ENCODE measurements at regions not wholly inside any gene's neighbourhood (a gene's known extent, or its start where the extent isn't known, plus 50 kb on each side); places are given as distances from the start of the nearest gene placed in this dataset.
"Not testable (repeated sequence)": the region's sequence is repeated elsewhere in the genome, so short reads cannot be mapped to it uniquely, and the experiment has no call there.

DNA sequence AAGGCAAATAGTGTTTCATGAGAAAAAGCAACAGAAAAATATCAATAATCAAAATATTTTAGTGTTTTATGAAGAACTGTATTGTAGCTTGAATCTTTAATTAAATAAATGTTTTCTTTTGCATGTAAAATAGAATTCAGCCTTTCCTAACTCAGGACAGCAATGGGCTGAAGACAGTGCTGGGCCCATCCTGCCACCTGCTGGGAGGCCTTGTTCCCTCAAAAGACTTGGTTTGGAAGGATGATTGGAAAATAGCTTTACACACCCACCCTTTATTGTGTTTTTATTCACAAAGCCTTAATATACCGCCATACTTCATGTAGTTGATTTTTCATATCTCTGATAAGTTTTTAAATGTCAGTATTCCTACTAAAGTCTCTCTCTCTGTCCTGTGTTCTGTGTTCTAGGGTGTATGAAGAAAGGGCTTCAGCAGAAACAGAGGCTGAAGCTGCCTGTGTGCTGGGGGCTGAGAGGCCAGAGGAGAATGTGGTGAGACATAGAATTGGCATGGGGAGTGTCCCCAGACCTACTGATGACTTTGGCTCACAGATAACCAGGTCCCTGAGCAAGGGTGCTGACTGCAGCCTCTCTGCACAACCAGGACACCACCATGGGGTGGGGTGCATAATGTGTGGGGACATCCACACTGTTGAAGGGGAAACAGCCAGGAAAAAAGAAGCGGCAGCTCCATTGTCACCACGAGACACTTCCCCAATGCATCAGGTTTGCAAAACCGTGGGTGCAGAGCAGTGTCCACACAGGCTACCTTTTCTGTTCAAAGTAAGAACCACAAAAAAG lies 286.0 kb upstream of the WSB1 start:
- H3K36me3 Mint-ChIP-seq, H3K4me3 Mint-ChIP-seq, H3K4me1 Mint-ChIP-seq: not testable (repeated sequence)

DNA sequence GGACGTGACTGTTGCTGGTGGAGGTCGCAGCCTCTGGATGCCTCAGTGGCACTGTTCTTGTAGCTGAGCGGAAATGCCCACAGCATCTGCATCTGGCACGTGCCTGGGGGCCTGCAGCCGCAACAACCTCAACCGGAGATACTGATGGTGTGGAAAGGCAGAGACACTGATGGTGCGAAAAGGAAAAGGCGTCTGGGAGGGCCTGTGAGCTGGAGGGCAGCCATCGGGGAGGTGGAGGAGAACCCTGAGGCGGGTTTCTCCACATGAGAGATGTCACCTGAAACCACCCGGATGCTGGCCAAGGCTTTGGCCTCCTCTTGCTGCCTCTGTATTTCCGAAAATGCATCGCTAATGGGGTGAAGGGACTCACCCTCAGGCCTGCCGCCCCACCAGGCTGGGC lies 284.8 kb upstream of the WSB1 start:
- H3K4me3 Mint-ChIP-seq: no peak overlapping the region
- POLR2A ChIA-PET: no interaction called here
- peaks cover 4% of the 10 kb centered on the region for H3K9me3 Mint-ChIP-seq
- H3K4me1 Mint-ChIP-seq: no peaks in the 10 kb centered on the region
- ATAC-seq (ENCODE audit: low read depth): no peak
- H3K36me3 Mint-ChIP-seq: no peaks in the 10 kb centered on the region
- DNase-seq: no peak
- no peak overlapping the region for H3K27ac Mint-ChIP-seq
- no peaks in the 10 kb centered on the region for H3K27me3 Mint-ChIP-seq

More for the DNA sequence above, 286.0 kb upstream of the WSB1 start:
- POLR2A ChIA-PET; DNase-seq; H3K27ac Mint-ChIP-seq; H3K9me3 Mint-ChIP-seq; ATAC-seq (ENCODE audit: low read depth); H3K27me3 Mint-ChIP-seq: not testable (repeated sequence)

- H3K27me3 Mint-ChIP-seq; H3K9me3 Mint-ChIP-seq; DNase-seq; H3K4me1 Mint-ChIP-seq; ATAC-seq (ENCODE audit: low read depth); H3K36me3 Mint-ChIP-seq; H3K27ac Mint-ChIP-seq; POLR2A ChIA-PET; H3K4me3 Mint-ChIP-seq: not testable (repeated sequence)
Observed at GRCh38 chr17:27010138-27010537, 283.8 kb upstream of the WSB1 start.

- H3K4me1 Mint-ChIP-seq; DNase-seq; H3K27ac Mint-ChIP-seq; H3K4me3 Mint-ChIP-seq; ATAC-seq (ENCODE audit: low read depth); H3K9me3 Mint-ChIP-seq; POLR2A ChIA-PET; H3K36me3 Mint-ChIP-seq; H3K27me3 Mint-ChIP-seq: not testable (repeated sequence)
Observed at GRCh38 chr17:27030552-27030951, 263.4 kb upstream of the WSB1 start.

GRCh38 chr17:27038676-27039075 lies 255.2 kb upstream of the WSB1 start:
- POLR2A ChIA-PET: no interaction called here
- Mint-ChIP-seq H3K9me3 (peaks cover 2% of the 10 kb centered on the region), H3K4me3 (no peak overlapping the region), H3K4me1 (no peaks in the 10 kb centered on the region), H3K27me3 (no peaks in the 10 kb centered on the region), H3K27ac (no peak overlapping the region), H3K36me3 (no peaks in the 10 kb centered on the region)
- ATAC-seq (ENCODE audit: low read depth) (no peak), DNase-seq (no peak)

- POLR2A ChIA-PET, DNase-seq: not testable (repeated sequence)
Observed at GRCh38 chr17:27045039-27045438, 248.9 kb upstream of the WSB1 start.

DNA sequence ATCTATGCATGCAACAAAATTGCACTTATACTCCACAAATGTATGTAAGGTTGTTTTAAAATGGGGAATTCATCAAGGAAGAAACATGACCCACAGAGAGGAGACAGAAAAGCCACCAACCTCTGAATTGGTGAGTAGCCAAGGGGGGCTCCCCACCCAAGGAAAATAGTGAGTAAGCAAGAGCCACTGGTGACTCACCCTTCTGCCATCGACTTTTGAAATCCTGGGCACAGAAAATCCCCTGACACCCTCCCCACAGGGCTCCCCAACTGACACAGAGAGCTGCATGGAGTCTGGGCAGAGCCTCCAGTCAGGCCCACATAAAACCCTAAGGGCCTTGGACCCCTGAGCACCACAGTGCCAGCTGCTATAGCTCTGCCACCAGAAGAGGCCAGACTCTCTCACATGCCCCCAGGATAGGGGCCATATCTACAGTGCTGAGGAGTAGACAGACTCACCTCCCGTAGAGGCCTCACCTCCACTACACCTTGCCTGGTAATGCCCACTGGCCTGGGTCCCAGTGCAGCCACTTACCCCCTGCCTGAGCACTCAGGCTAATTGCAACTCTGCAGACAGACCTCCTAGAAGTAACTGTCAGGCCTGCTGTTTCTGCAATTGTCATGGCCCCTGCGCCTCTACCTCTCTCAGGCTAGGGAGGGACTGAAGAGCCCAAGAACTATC lies 244.7 kb upstream of the WSB1 start:
- DNase-seq (no peak), ATAC-seq (ENCODE audit: low read depth) (no peak)
- H3K4me3 Mint-ChIP-seq: no peak overlapping the region
- no peak overlapping the region for H3K27ac Mint-ChIP-seq
- H3K36me3 Mint-ChIP-seq: no peaks in the 10 kb centered on the region
- POLR2A ChIA-PET: no interaction called here
- H3K27me3 Mint-ChIP-seq: no peaks in the 10 kb centered on the region
- H3K9me3 Mint-ChIP-seq: no peaks in the 10 kb centered on the region
- no peaks in the 10 kb centered on the region for H3K4me1 Mint-ChIP-seq

More at GRCh38 chr17:27045039-27045438, 248.9 kb upstream of the WSB1 start:
- not testable (repeated sequence) for ATAC-seq (ENCODE audit: low read depth); H3K27me3 Mint-ChIP-seq; H3K27ac Mint-ChIP-seq; H3K36me3 Mint-ChIP-seq; H3K4me1 Mint-ChIP-seq; H3K4me3 Mint-ChIP-seq; H3K9me3 Mint-ChIP-seq

DNA sequence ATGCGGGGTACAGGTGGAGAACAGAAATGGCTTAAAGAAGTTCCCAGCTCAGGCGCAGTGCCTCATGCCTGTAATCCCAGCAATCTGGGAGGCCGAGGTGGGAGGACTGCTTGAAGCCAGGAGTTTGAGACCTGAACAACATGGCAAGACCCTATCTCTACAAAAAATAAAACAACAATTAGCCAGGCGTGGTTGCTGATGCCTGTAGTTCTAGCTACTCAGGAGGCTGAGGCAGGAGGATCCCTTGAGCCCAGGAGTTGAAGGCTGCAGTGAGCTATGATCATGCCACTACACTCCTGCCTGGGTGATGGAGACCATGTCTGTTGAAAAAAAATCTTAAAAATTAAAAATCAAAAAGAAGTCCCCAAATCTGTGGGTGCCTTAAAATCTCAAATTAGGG lies 228.3 kb upstream of the WSB1 start:
- H3K27me3 Mint-ChIP-seq: no peaks in the 10 kb centered on the region
- H3K4me1 Mint-ChIP-seq: no peaks in the 10 kb centered on the region
- no peak overlapping the region for H3K27ac Mint-ChIP-seq
- POLR2A ChIA-PET: no interaction called here
- peaks cover 5% of the 10 kb centered on the region for H3K9me3 Mint-ChIP-seq
- DNase-seq: no peak
- H3K36me3 Mint-ChIP-seq: no peaks in the 10 kb centered on the region
- H3K4me3 Mint-ChIP-seq: no peak overlapping the region
- no peak for ATAC-seq (ENCODE audit: low read depth)

GRCh38 chr17:27066315-27066714 lies 227.6 kb upstream of the WSB1 start:
- POLR2A ChIA-PET: no interaction called here
- Mint-ChIP-seq H3K27me3 (no peaks in the 10 kb centered on the region), H3K4me3 (no peak overlapping the region), H3K4me1 (no peaks in the 10 kb centered on the region), H3K36me3 (no peaks in the 10 kb centered on the region), H3K9me3 (peaks cover 5% of the 10 kb centered on the region), H3K27ac (no peak overlapping the region)
- no peak for DNase-seq
- no peak for ATAC-seq (ENCODE audit: low read depth)

DNA sequence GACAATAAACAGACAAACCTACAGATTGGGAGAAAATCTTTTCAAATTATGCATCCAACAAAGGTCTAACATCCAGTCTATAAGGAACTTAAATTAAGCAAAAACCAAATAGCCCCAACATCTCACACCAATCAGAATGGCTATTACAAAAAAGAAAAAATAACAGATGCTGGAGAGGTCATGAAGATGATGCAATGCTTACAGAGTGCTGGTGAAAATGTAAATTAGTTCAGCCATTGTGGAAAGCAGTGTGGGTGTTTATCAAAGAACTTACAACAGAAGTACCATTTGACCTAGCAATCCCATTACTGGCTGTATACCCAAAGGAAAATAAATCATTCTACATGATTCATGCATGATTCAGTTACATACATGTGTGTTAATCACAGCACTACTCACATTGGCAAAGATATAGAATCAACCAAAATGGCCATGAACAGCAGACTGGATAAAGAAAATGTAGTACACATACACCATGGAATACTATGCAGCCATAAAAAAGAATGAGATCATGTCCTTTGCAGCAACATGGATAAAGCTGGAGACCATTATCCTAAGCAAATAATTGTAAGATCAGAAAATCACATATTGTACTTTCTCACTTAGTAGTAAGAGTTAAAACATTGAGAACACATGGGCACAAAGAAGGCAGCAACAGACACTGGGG lies 223.9 kb upstream of the WSB1 start:
- no peaks in the 10 kb centered on the region for H3K27me3 Mint-ChIP-seq
- H3K27ac Mint-ChIP-seq: no peak overlapping the region
- POLR2A ChIA-PET: no interaction called here
- H3K36me3 Mint-ChIP-seq: no peaks in the 10 kb centered on the region
- no peak overlapping the region for H3K4me3 Mint-ChIP-seq
- no peaks in the 10 kb centered on the region for H3K4me1 Mint-ChIP-seq
- DNase-seq: no peak
- no peak for ATAC-seq (ENCODE audit: low read depth)
- peaks cover 5% of the 10 kb centered on the region for H3K9me3 Mint-ChIP-seq

DNA sequence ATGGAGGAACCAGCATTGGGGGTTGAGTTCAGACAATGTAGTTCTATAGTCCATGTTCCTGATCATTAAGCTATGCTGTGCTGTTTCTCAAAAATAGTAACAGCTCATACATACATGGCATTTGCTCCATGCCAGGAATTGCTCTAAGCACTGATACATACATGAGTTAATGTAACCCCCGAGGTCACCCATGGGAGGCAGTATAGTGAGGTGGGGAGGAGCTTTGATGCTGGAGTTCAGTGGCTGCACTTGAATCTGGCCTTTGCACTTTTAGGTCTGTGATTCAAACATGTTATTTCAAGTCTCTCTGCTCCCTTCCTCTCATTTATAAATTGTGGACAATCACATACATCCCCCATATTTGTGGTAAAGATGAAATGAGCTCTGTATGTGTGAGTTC lies 223.1 kb upstream of the WSB1 start:
- DNase-seq (no peak), ATAC-seq (ENCODE audit: low read depth) (no peak)
- Mint-ChIP-seq H3K9me3 (peaks cover 5% of the 10 kb centered on the region), H3K4me3 (no peak overlapping the region), H3K27ac (no peak overlapping the region), H3K36me3 (no peaks in the 10 kb centered on the region), H3K4me1 (no peaks in the 10 kb centered on the region), H3K27me3 (no peaks in the 10 kb centered on the region)
- POLR2A ChIA-PET: no interaction called here

GRCh38 chr17:27072885-27073284 lies 221.0 kb upstream of the WSB1 start:
- Mint-ChIP-seq H3K27ac (no peak overlapping the region), H3K9me3 (peaks cover 5% of the 10 kb centered on the region), H3K36me3 (no peaks in the 10 kb centered on the region), H3K27me3 (no peaks in the 10 kb centered on the region), H3K4me1 (no peaks in the 10 kb centered on the region), H3K4me3 (no peak overlapping the region)
- POLR2A ChIA-PET: no interaction called here
- DNase-seq (no peak), ATAC-seq (ENCODE audit: low read depth) (no peak)

DNA sequence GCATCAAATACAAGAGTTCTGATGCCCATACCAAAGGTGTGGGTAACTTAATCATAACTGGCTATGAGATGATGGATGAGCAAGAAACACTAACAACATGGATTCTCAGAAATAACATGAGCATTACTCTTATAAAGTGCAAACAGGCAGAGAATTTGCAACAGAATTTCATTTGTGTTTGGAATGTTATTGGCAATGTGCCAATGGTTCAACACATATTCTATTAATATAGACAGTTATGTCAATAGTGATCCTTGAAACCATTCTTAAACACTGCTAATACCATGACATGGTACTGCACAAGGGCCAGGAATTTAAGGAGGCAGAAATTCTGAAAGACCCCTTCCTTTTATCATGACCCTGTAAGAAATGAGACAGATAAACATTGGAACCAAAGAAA lies 217.1 kb upstream of the WSB1 start:
- POLR2A ChIA-PET: no interaction called here
- H3K27ac Mint-ChIP-seq: no peak overlapping the region
- no peaks in the 10 kb centered on the region for H3K9me3 Mint-ChIP-seq
- no peaks in the 10 kb centered on the region for H3K27me3 Mint-ChIP-seq
- ATAC-seq (ENCODE audit: low read depth) (no peak), DNase-seq (no peak)
- H3K36me3 Mint-ChIP-seq: no peaks in the 10 kb centered on the region
- no peak overlapping the region for H3K4me3 Mint-ChIP-seq
- no peaks in the 10 kb centered on the region for H3K4me1 Mint-ChIP-seq

GRCh38 chr17:27078296-27078695 lies 215.6 kb upstream of the WSB1 start:
- no peak overlapping the region for H3K4me3 Mint-ChIP-seq
- no peaks in the 10 kb centered on the region for H3K4me1 Mint-ChIP-seq
- DNase-seq (no peak), ATAC-seq (ENCODE audit: low read depth) (no peak)
- H3K36me3 Mint-ChIP-seq: no peaks in the 10 kb centered on the region
- H3K27me3 Mint-ChIP-seq: no peaks in the 10 kb centered on the region
- H3K27ac Mint-ChIP-seq: no peak overlapping the region
- no peaks in the 10 kb centered on the region for H3K9me3 Mint-ChIP-seq
- POLR2A ChIA-PET: no interaction called here

All from activated naive CD8-positive, alpha-beta T cell treated with anti-CD3 and anti-CD28 coated beads, Interleukin-2, amount 10 ng/mL, durations not matched to agents 7 days and 5 days (primary cell).